ENCODE measurements at regions not wholly inside any gene's neighbourhood (a gene's known extent, or its start where the extent isn't known, plus 50 kb on each side); places are given as distances from the start of the nearest gene placed in this dataset.

- no peak for DNase-seq
These were observed 485.6 kb downstream of the FLRT2 start for GRCh38 chr14:86015511-86015910.

- no peak for DNase-seq
These were observed 483.7 kb downstream of the FLRT2 start for GRCh38 chr14:86013641-86014040.

- DNase-seq = no peak
These were observed 482.5 kb downstream of the FLRT2 start for GRCh38 chr14:86012461-86012860.

- DNase-seq = no peak
These were observed 474.1 kb downstream of the FLRT2 start for GRCh38 chr14:86003998-86004397.

- no peak for DNase-seq
These were observed 466.6 kb downstream of the FLRT2 start for GRCh38 chr14:85996551-85996950.

- no peak for DNase-seq
These were observed 461.2 kb downstream of the FLRT2 start for GRCh38 chr14:85991156-85991555.

GRCh38 chr14:85987907-85988306, 458.0 kb downstream of the FLRT2 start:
- DNase-seq = no peak

- no peak for DNase-seq
These were observed 457.3 kb downstream of the FLRT2 start for GRCh38 chr14:85987292-85987691.

- DNase-seq = no peak
These were observed 448.8 kb downstream of the FLRT2 start for GRCh38 chr14:85978582-85979250.

- DNase-seq = no peak
These were observed 444.7 kb downstream of the FLRT2 start for GRCh38 chr14:85974602-85975001.

- no peak for DNase-seq
These were observed 433.5 kb downstream of the FLRT2 start for GRCh38 chr14:85963486-85963885.

GRCh38 chr14:85960756-85961155, 430.8 kb downstream of the FLRT2 start:
- DNase-seq = no peak

GRCh38 chr14:85959063-85959462, 429.1 kb downstream of the FLRT2 start:
- no peak for DNase-seq

GRCh38 chr14:85958069-85958468, 428.1 kb downstream of the FLRT2 start:
- DNase-seq = no peak

GRCh38 chr14:85953265-85953664, 423.3 kb downstream of the FLRT2 start:
- DNase-seq = no peak

- DNase-seq = no peak
These were observed 418.2 kb downstream of the FLRT2 start for GRCh38 chr14:85948153-85948552.

GRCh38 chr14:85947461-85948139, 417.7 kb downstream of the FLRT2 start:
- DNase-seq = no peak

GRCh38 chr14:85943192-85943591, 413.2 kb downstream of the FLRT2 start:
- peak; percentile 10 for DNase-seq

GRCh38 chr14:85934886-85935254, 404.9 kb downstream of the FLRT2 start:
- DNase-seq = peak; percentile 54

GRCh38 chr14:85934123-85934885, 404.4 kb downstream of the FLRT2 start:
- DNase-seq = peak; percentile 89

- no peak for DNase-seq
These were observed 391.3 kb downstream of the FLRT2 start for GRCh38 chr14:85921241-85921640.

GRCh38 chr14:85917716-85918115, 387.8 kb downstream of the FLRT2 start:
- DNase-seq = no peak

GRCh38 chr14:85915711-85916110, 385.8 kb downstream of the FLRT2 start:
- no peak for DNase-seq

GRCh38 chr14:85912141-85912540, 382.2 kb downstream of the FLRT2 start:
- no peak for DNase-seq
